Keratinocyte (primary cell): ENCODE measurements at regions not wholly inside any gene's neighbourhood (a gene's known extent, or its start where the extent isn't known, plus 50 kb on each side); places are given as distances from the start of the nearest gene placed in this dataset.

Experiments used
- DNase-seq: peaks from one replicate; pipeline ENCODE4 v3.0.0-alpha.2; 2011; ENCODE audit warnings: low read depth, missing footprints, low spot score
- FAIRE-seq: peaks from 2 replicates; lab custom pipeline; 2011; peaks lifted over from hg19 to GRCh38; lab: Jason Lieb, UNC
- H2AFZ ChIP-seq: 2 replicates; pipeline ENCODE4 v1.6.0; 2012; ENCODE audit warnings: low read length, control low read depth, inconsistent platforms; ENCODE audit not compliant: control insufficient read depth
- H3K27ac ChIP-seq: 2 replicates; pipeline ENCODE4 v1.5.1; 2011; ENCODE audit warnings: low read length; ENCODE audit not compliant: control insufficient read depth, insufficient read depth
- H3K27me3 ChIP-seq: 3 replicates; pipeline ENCODE4 v1.6.0; 2011; ENCODE audit warnings: low read length; ENCODE audit not compliant: control insufficient read depth, insufficient read depth; ENCODE audit errors: extremely low read depth
- H3K36me3 ChIP-seq, 2 experiments: 2 replicates in 1 of 2; 3 replicates in 1 of 2; pipeline ENCODE4 v1.5.1; 2011; ENCODE audit warnings: low read length in 2 of 2, mild to moderate bottlenecking in 1 of 2; ENCODE audit not compliant: control insufficient read depth in 2 of 2, insufficient read depth in 2 of 2; ENCODE audit errors: extremely low read depth in 1 of 2
- H3K4me1 ChIP-seq: 3 replicates; pipeline ENCODE4 v1.5.1; 2011; ENCODE audit warnings: low read length; ENCODE audit not compliant: control insufficient read depth, insufficient read depth; ENCODE audit errors: extremely low read depth
- H3K4me2 ChIP-seq: 3 replicates; pipeline ENCODE4 v1.6.0; 2011; ENCODE audit warnings: low read depth, low read length; ENCODE audit not compliant: control insufficient read depth, insufficient read depth; ENCODE audit errors: extremely low read depth
- H3K4me3 ChIP-seq, 3 experiments: fragments of 200-600 bp in 1 of 3; sonication (generic) in 1 of 3; 2 replicates in 2 of 3; 3 replicates in 1 of 3; pipeline ENCODE4 v1.5.1; 2011 to 2016; ENCODE audit warnings: low read length in 3 of 3, mild to moderate bottlenecking in 3 of 3, control low read depth in 2 of 3, inconsistent platforms in 1 of 3, low read depth in 1 of 3, mixed read lengths in 1 of 3, mixed run types in 1 of 3, moderate library complexity in 1 of 3; ENCODE audit not compliant: control insufficient read depth in 2 of 3, insufficient read depth in 2 of 3; ENCODE audit errors: extremely low read depth in 1 of 3
- H3K79me2 ChIP-seq: 2 replicates; pipeline ENCODE4 v1.6.0; 2012; ENCODE audit warnings: low read length; ENCODE audit not compliant: control insufficient read depth, insufficient read depth
- H3K9ac ChIP-seq: 3 replicates; pipeline ENCODE4 v1.6.0; 2011; ENCODE audit warnings: low read length; ENCODE audit not compliant: control insufficient read depth, insufficient read depth; ENCODE audit errors: extremely low read depth
- H3K9me1 ChIP-seq: 3 replicates; pipeline ENCODE4 v1.6.0; 2011; ENCODE audit warnings: low read length; ENCODE audit not compliant: control insufficient read depth, insufficient read depth; ENCODE audit errors: extremely low read depth
- H3K9me3 ChIP-seq: 2 replicates; pipeline ENCODE4 v1.5.1; 2012; ENCODE audit warnings: low read depth, low read length; ENCODE audit not compliant: control insufficient read depth
- H4K20me1 ChIP-seq: 3 replicates; pipeline ENCODE4 v1.6.0; 2011; ENCODE audit warnings: low read length; ENCODE audit not compliant: control insufficient read depth, insufficient read depth; ENCODE audit errors: extremely low read depth
- EZH2 ChIP-seq: IDR thresholded peaks from one replicate; pipeline ENCODE4 v1.6.1; 2012; ENCODE audit warnings: inconsistent platforms, mild to moderate bottlenecking, low read length, moderate library complexity
- dilution Hi-C: fragments of 300-500 bp; cut with MboI; formaldehyde crosslinking; loops from one replicate; pipeline ENCODE4 v1.7.0; 2020; ENCODE audit warnings: low sequenced_read_pairs; ENCODE audit not compliant: extremely low pct_ligation_motif_present
- TF ChIP-seq, protein P1 (sequence below), 3 experiments: IDR thresholded peaks in 1 of 3; conservative IDR thresholded peaks in 1 of 3; optimal IDR thresholded peaks in 1 of 3; 2 replicates in 2 of 3; 3 replicates in 1 of 3; pipeline versions ENCODE3 to v1.5.1; 2011; ENCODE audit warnings: low read length in 3 of 3, mild to moderate bottlenecking in 3 of 3, moderate library complexity in 2 of 3, control low read depth in 1 of 3, inconsistent platforms in 1 of 3; ENCODE audit not compliant: insufficient read depth in 2 of 3; ENCODE audit errors: extremely low read depth in 1 of 3

DNA sequence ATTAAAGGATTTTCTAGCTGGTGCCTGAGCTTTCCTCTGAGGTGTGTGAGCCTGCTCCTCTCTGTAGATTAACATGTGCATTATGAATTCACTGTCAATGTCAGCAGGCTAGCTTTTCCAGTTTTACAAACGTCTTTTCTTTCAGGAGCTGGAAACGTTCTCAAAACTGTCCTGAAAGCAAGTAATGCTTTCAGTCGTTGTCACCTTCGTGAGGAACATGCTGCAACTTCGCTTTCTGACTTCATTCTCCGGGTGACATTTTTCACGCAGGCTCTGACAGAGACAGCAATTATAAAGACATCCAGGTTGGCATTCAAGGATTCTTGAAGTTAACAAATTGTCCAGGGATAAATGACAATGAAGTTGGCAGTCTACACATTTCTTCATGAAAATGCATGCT is 671.5 kb downstream of the DHX35 start:
- dilution Hi-C loops: no loop called here
- H3K4me1 ChIP-seq: peaks cover 18% of the 10 kb centered on the region
- no peaks in the 10 kb centered on the region for H3K79me2 ChIP-seq
- FAIRE-seq (no peak), DNase-seq (no peak)
- no peak overlapping the region for H3K27ac ChIP-seq
- no peaks in the 10 kb centered on the region for H4K20me1 ChIP-seq
- no peaks in the 10 kb centered on the region for H3K9me1 ChIP-seq
- H2AFZ ChIP-seq: no peak overlapping the region
- no peak overlapping the region for H3K9ac ChIP-seq
- no peak overlapping the region for H3K4me2 ChIP-seq
- no peak for TF ChIP-seq EZH2
- TF ChIP-seq, protein P1, sequence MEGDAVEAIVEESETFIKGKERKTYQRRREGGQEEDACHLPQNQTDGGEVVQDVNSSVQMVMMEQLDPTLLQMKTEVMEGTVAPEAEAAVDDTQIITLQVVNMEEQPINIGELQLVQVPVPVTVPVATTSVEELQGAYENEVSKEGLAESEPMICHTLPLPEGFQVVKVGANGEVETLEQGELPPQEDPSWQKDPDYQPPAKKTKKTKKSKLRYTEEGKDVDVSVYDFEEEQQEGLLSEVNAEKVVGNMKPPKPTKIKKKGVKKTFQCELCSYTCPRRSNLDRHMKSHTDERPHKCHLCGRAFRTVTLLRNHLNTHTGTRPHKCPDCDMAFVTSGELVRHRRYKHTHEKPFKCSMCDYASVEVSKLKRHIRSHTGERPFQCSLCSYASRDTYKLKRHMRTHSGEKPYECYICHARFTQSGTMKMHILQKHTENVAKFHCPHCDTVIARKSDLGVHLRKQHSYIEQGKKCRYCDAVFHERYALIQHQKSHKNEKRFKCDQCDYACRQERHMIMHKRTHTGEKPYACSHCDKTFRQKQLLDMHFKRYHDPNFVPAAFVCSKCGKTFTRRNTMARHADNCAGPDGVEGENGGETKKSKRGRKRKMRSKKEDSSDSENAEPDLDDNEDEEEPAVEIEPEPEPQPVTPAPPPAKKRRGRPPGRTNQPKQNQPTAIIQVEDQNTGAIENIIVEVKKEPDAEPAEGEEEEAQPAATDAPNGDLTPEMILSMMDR (optimal IDR thresholded peaks at IDR 0.05 in 1 of 3, IDR thresholded peaks at IDR 0.05 in 1 of 3, conservative IDR thresholded peaks at IDR 0.05 in 1 of 3; ENCODE audit: extremely low read depth in 1 of 3, insufficient read depth in 2 of 3, low read length in 3 of 3): no peak
- no peaks in the 10 kb centered on the region for H3K9me3 ChIP-seq
- no peaks in the 10 kb centered on the region for H3K36me3 ChIP-seq
- H3K4me3 ChIP-seq: no peak overlapping the region
- no peaks in the 10 kb centered on the region for H3K27me3 ChIP-seq

DNA sequence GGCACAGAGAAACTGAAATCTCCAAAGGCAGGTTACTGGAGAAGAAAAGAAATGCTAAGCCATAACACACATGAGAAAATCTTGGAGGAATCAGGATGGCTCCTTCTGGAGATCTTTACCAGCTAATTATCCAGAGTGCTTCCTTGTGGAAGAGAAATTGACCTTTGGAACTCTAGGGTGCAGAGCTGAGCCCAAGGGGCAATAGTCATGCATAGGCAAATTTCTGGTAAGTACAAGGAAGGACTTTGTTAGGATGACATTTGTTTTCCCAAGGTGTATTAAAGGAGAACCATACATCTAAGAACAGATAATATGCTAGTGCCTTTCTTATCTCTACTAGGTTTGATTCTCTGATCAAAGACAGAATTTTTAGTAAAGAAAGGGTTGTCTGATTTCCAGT is 670.6 kb downstream of the DHX35 start:
- H3K4me2 ChIP-seq: no peak overlapping the region
- no peaks in the 10 kb centered on the region for H3K79me2 ChIP-seq
- H3K36me3 ChIP-seq: no peaks in the 10 kb centered on the region
- peaks cover 18% of the 10 kb centered on the region for H3K4me1 ChIP-seq
- no peaks in the 10 kb centered on the region for H4K20me1 ChIP-seq
- no peak overlapping the region for H3K27ac ChIP-seq
- no peaks in the 10 kb centered on the region for H3K9me1 ChIP-seq
- no peak for TF ChIP-seq EZH2
- TF ChIP-seq, protein P1 (optimal IDR thresholded peaks at IDR 0.05 in 1 of 3, IDR thresholded peaks at IDR 0.05 in 1 of 3, conservative IDR thresholded peaks at IDR 0.05 in 1 of 3; ENCODE audit: extremely low read depth in 1 of 3, insufficient read depth in 2 of 3, low read length in 3 of 3): no peak
- no peaks in the 10 kb centered on the region for H3K27me3 ChIP-seq
- dilution Hi-C loops: no loop called here
- DNase-seq: no peak
- H3K9ac ChIP-seq: no peak overlapping the region
- H3K4me3 ChIP-seq: no peak overlapping the region
- no peak for FAIRE-seq
- no peak overlapping the region for H2AFZ ChIP-seq
- no peaks in the 10 kb centered on the region for H3K9me3 ChIP-seq
